SK-N-SH treated with all-trans-retinoic acid at 6 μM for 48 hours (cell line): ENCODE measurements at regions not wholly inside any gene's neighbourhood (a gene's known extent, or its start where the extent isn't known, plus 50 kb on each side); places are given as distances from the start of the nearest gene placed in this dataset.

ENCODE experiments used
- ARNTL ChIP-seq: fragments of 450-650 bp; formaldehyde crosslinking; IDR thresholded peaks from 2 replicates; pipeline ENCODE4 v1.5.0; 2020; ENCODE audit warnings: low read depth, mild to moderate bottlenecking, moderate library complexity, borderline replicate concordance
- ISL1 ChIP-seq: fragments of 250-450 bp; sonication (Bioruptor Pico); IDR thresholded peaks from 2 replicates; pipeline ENCODE4 v2.1.2; 2022; ENCODE audit warnings: mild to moderate bottlenecking, moderate library complexity
- PATZ1 ChIP-seq: fragments of 250-450 bp; sonication (Bioruptor Pico); IDR thresholded peaks from 2 replicates; pipeline ENCODE4 v1.8.0; 2020; ENCODE audit warnings: mild to moderate bottlenecking, moderate library complexity, borderline replicate concordance
- POU6F1 ChIP-seq: fragments of 250-450 bp; sonication (Bioruptor Pico); IDR thresholded peaks from 2 replicates; pipeline ENCODE4 v1.8.0; 2021; ENCODE audit warnings: low read depth, mild to moderate bottlenecking, moderate library complexity, borderline replicate concordance
- TOX ChIP-seq: fragments of 250-450 bp; sonication (Bioruptor Pico); IDR thresholded peaks from 2 replicates; pipeline ENCODE4 v1.8.0; 2021; ENCODE audit warnings: mild to moderate bottlenecking, moderate library complexity, borderline replicate concordance
- ZNF565 ChIP-seq: fragments of 450-650 bp; formaldehyde crosslinking; conservative IDR thresholded peaks from 2 replicates; pipeline ENCODE4 v1.5.0; 2020; ENCODE audit warnings: low read depth, mild to moderate bottlenecking, moderate library complexity
- ZNF8 ChIP-seq: fragments of 450-650 bp; formaldehyde crosslinking; IDR thresholded peaks from 2 replicates; pipeline ENCODE4 v1.5.0; 2020; ENCODE audit warnings: mild to moderate bottlenecking, moderate library complexity
- TF ChIP-seq, protein P1 (sequence below): fragments of 250-450 bp; sonication (Bioruptor Pico); IDR thresholded peaks from 2 replicates; pipeline ENCODE4 v1.5.1; 2020; ENCODE audit warnings: low read depth, mild to moderate bottlenecking, moderate library complexity

DNA sequence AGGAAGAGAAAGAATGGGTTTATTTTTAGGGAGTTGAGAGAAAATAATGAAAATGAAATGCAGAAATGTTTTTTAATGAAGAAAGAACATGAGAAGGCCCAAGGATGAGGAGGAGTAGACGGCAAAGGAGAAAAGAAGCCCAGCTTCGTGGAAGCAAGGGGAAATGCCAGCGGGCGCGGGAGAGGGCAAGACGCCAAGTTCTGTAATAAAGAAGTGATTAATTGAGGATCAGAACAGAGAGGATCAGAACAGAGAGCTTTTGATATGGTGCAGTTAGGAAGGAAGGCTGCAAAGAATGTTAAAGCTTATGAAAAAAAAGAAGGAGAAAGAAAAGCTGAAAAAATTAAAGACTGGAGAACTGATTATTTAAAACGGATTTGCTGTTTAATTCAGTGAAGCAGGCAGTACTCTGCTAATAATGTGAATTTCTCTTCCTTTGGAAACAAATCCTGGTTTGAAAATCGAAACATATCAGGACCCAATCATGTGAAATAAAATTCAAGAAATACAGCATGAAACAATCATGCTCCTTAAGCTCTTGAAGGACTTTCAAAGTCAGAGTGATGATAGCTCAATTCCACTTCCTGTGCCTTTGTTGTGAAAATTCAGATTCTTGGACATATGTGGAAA lies 99.3 kb upstream of the SOX1 start:
- TF ChIP-seq ISL1 (no peak), PATZ1 (no peak), TOX (no peak), POU6F1 (CRISPR knock-in tag) (no peak), ARNTL (no peak), ZNF8 (CRISPR knock-in tag) (no peak), ZNF565 (CRISPR knock-in tag) (no peak)
- TF ChIP-seq, protein P1, sequence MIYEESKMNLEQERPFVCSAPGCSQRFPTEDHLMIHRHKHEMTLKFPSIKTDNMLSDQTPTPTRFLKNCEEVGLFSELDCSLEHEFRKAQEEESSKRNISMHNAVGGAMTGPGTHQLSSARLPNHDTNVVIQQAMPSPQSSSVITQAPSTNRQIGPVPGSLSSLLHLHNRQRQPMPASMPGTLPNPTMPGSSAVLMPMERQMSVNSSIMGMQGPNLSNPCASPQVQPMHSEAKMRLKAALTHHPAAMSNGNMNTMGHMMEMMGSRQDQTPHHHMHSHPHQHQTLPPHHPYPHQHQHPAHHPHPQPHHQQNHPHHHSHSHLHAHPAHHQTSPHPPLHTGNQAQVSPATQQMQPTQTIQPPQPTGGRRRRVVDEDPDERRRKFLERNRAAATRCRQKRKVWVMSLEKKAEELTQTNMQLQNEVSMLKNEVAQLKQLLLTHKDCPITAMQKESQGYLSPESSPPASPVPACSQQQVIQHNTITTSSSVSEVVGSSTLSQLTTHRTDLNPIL (CRISPR knock-in tag): no peak
